ENCODE measurements at regions not wholly inside any gene's neighbourhood (a gene's known extent, or its start where the extent isn't known, plus 50 kb on each side); places are given as distances from the start of the nearest gene placed in this dataset.

DNA sequence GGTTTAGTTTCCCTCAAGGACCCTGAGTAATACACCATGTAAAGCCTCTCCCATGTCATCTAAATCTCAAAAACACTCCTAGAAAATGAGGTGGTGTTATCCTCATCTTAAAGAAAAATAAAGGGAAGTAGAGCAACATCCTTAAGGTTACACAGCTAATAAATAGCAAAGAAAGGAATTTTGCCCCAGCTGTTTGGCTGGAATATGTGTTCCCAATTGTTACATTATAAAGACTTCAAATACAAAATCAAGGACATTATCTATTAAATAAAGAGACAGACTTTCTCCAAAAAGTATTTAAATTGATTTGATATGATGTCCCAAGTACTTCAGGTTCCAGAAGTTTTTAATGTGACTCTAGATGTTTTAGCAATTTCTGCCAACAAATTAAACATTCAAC is 57.9 kb upstream of the IL15 start:
- intact Hi-C loops (cut with micrococcal nuclease), result no loop called here

DNA sequence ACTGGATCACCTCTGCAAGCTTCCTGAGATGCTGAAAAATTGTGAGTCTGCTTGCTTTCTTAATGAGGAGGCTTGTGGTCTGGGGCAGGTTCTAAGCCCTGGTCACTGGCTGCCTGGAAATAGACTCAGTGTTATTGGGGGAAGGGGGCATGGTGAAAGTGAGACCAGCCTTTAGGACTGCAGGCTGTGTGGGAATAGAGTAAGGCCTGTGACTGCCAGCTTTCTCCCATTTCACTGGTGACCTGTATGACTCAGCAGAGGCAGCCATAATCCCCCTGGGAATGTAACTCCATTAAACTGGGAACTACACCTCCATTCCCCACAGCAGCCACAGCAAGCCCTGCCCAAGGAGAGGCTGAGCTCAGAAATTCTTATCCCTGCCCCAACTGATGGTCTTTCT is 55.9 kb upstream of the IL15 start:
- intact Hi-C loops (cut with micrococcal nuclease), result no loop called here

All from T-helper 1 cell treated with Interleukin-12 subunit alpha and Interleukin-12 subunit beta and Interleukin-4 antibody, amounts not matched to agents 30 ng/mL and 1 ng/mL, for 36 hours (primary cell).